CD14-positive monocyte (primary cell): ENCODE measurements at regions not wholly inside any gene's neighbourhood (a gene's known extent, or its start where the extent isn't known, plus 50 kb on each side); places are given as distances from the start of the nearest gene placed in this dataset.

ENCODE experiments used
- DNase-seq, 3 donors: peaks; one replicate each; pipeline ENCODE4 v3.0.0-alpha.2; 2011 to 2022
- H2AFZ ChIP-seq: 2 replicates; pipeline ENCODE4 v1.6.0; 2012; ENCODE audit warnings: mild to moderate bottlenecking, low read depth, low read length, inconsistent platforms; ENCODE audit not compliant: insufficient read depth, poor library complexity, severe bottlenecking
- H3K27ac ChIP-seq, 2 donors: 1 replicate in 1 of 2; 2 replicates in 1 of 2; pipeline ENCODE4 v1.5.1; 2012 to 2013; ENCODE audit warnings: low read length in 2 of 2, control low read depth in 1 of 2, inconsistent platforms in 1 of 2, low read depth in 1 of 2, mild to moderate bottlenecking in 1 of 2
- H3K27me3 ChIP-seq, 2 donors: one replicate each; pipeline versions ENCODE4 v1.6.0 to v1.6.1; 2011 to 2013; ENCODE audit warnings: low read length in 2 of 2; ENCODE audit not compliant: control insufficient read depth in 2 of 2, insufficient read depth in 2 of 2
- H3K36me3 ChIP-seq, 2 donors: replicated peaks in 1 of 2; 1 replicate in 1 of 2; 2 replicates in 1 of 2; pipeline versions ENCODE4 v1.5.1 to v1.6.1; 2012 to 2013; ENCODE audit warnings: low read length in 2 of 2, control low read depth in 1 of 2, inconsistent platforms in 1 of 2, mild to moderate bottlenecking in 1 of 2; ENCODE audit not compliant: insufficient read depth in 2 of 2, control insufficient read depth in 1 of 2
- H3K4me1 ChIP-seq, 2 donors: 1 replicate in 1 of 2; 2 replicates in 1 of 2; pipeline versions ENCODE4 v1.5.1 to v1.6.1; 2012 to 2013; ENCODE audit warnings: low read length in 2 of 2, control low read depth in 1 of 2, inconsistent platforms in 1 of 2, mild to moderate bottlenecking in 1 of 2, moderate library complexity in 1 of 2; ENCODE audit not compliant: insufficient read depth in 2 of 2, control insufficient read depth in 1 of 2
- H3K4me2 ChIP-seq: replicated peaks from 2 replicates; pipeline ENCODE3; 2012; ENCODE audit warnings: low read length, moderate library complexity, mild to moderate bottlenecking; ENCODE audit not compliant: poor library complexity, severe bottlenecking; ENCODE audit errors: extremely low read depth
- H3K4me3 ChIP-seq, 3 experiments: fragments of 200-600 bp in 1 of 3; sonication (generic) in 1 of 3; replicated peaks in 1 of 3; 1 replicate in 2 of 3; 2 replicates in 1 of 3; pipeline ENCODE4 v1.5.1; 2011 to 2013; ENCODE audit warnings: low read length in 3 of 3, mild to moderate bottlenecking in 3 of 3, control low read depth in 2 of 3, low read depth in 2 of 3, inconsistent platforms in 1 of 3, moderate library complexity in 1 of 3
- H3K79me2 ChIP-seq: 2 replicates; pipeline ENCODE4 v1.6.0; 2012; ENCODE audit warnings: mild to moderate bottlenecking, control low read depth, inconsistent platforms, low read length, moderate library complexity; ENCODE audit not compliant: insufficient read depth
- H3K9ac ChIP-seq: 2 replicates; pipeline ENCODE4 v1.6.0; 2017; ENCODE audit warnings: low read length, mild to moderate bottlenecking; ENCODE audit not compliant: insufficient read depth, poor library complexity, severe bottlenecking
- H3K9me3 ChIP-seq, 2 donors: replicated peaks in 1 of 2; 1 replicate in 1 of 2; 2 replicates in 1 of 2; pipeline versions ENCODE4 v1.5.1 to v1.6.1; 2012 to 2013; ENCODE audit warnings: low read length in 2 of 2, control low read depth in 1 of 2; ENCODE audit not compliant: control insufficient read depth in 1 of 2, insufficient read depth in 1 of 2
- H4K20me1 ChIP-seq: 2 replicates; pipeline ENCODE4 v1.6.0; 2012; ENCODE audit warnings: mild to moderate bottlenecking, low read length, control low read depth, moderate library complexity; ENCODE audit not compliant: insufficient read depth
- H3K27ac Mint-ChIP-seq, 7 donors: one replicate each; pipeline ENCODE4 v1.8.0; 2020; ENCODE audit warnings: mild to moderate bottlenecking in 7 of 7, mixed read lengths in 7 of 7, moderate library complexity in 6 of 7, inconsistent platforms in 2 of 7
- H3K27me3 Mint-ChIP-seq, 3 donors: one replicate each; pipeline ENCODE4 v1.8.0; 2021 to 2022; ENCODE audit warnings: low read depth in 3 of 3, mild to moderate bottlenecking in 3 of 3, mixed read lengths in 3 of 3, moderate library complexity in 3 of 3, inconsistent platforms in 1 of 3
- H3K36me3 Mint-ChIP-seq, 2 donors: one replicate each; pipeline ENCODE4 v1.8.0; 2020; ENCODE audit warnings: mixed read lengths in 2 of 2, inconsistent platforms in 1 of 2, mild to moderate bottlenecking in 1 of 2
- H3K4me1 Mint-ChIP-seq: one replicate; pipeline ENCODE4 v1.8.0; 2020; ENCODE audit warnings: mild to moderate bottlenecking, mixed read lengths
- H3K4me3 Mint-ChIP-seq, 2 donors: one replicate each; pipeline ENCODE4 v1.8.0; 2020; ENCODE audit warnings: mild to moderate bottlenecking in 2 of 2, mixed read lengths in 2 of 2, moderate library complexity in 1 of 2
- H3K9me3 Mint-ChIP-seq, 7 donors: one replicate each; pipeline ENCODE4 v1.8.0; 2020 to 2022; ENCODE audit warnings: mixed read lengths in 7 of 7, mild to moderate bottlenecking in 6 of 7, moderate library complexity in 6 of 7, inconsistent platforms in 2 of 7
- CTCF ChIP-seq: fragments of 200-600 bp; IDR thresholded peaks from one replicate; pipeline ENCODE4 v1.8.0; 2022; ENCODE audit warnings: antibody characterized with exemption, mild to moderate bottlenecking
- WGBS: methylation state at CpG from one replicate; pipeline ENCODE4 v1.1.5; 2013; ENCODE audit warnings: missing lambda C conversion rate; ENCODE audit not compliant: insufficient coverage; 5-methylcytosine and 5-hydroxymethylcytosine counted together
- intact Hi-C, 2 donors: fragments of 100-400 bp; cut with micrococcal nuclease; formaldehyde crosslinking; loops; one replicate each; pipeline versions ENCODE4 v1.15.0 to v1.15.1; 2023

GRCh38 chr5:156103155-156103885, 223.6 kb upstream of the SGCD start:
- Mint-ChIP-seq H3K27ac (no peak overlapping the region), H3K27me3 (no peaks in the 10 kb centered on the region), H3K4me3 (no peak overlapping the region), H3K9me3 (peaks cover 0 to 4% (median 1%) of the 10 kb centered on the region in 7 donors), H3K36me3 (no peaks in the 10 kb centered on the region), H3K4me1 (no peaks in the 10 kb centered on the region)
- TF ChIP-seq CTCF, result no peak
- no peak for DNase-seq
- no peak overlapping the region for H2AFZ ChIP-seq
- H4K20me1 ChIP-seq, result no peaks in the 10 kb centered on the region
- no peak overlapping the region for H3K9ac ChIP-seq
- H3K9me3 ChIP-seq, result no peaks in the 10 kb centered on the region
- no peaks in the 10 kb centered on the region for H3K36me3 ChIP-seq
- H3K27me3 ChIP-seq, result no peaks in the 10 kb centered on the region
- intact Hi-C loops, result no loop called here
- no peak overlapping the region for H3K4me3 ChIP-seq
- no peaks in the 10 kb centered on the region for H3K79me2 ChIP-seq
- no peak overlapping the region for H3K27ac ChIP-seq
- WGBS, result no CpG with 5 or more reads among the region's 2 CpGs
- H3K4me1 ChIP-seq, result no peaks in the 10 kb centered on the region
- no peak overlapping the region for H3K4me2 ChIP-seq

DNA sequence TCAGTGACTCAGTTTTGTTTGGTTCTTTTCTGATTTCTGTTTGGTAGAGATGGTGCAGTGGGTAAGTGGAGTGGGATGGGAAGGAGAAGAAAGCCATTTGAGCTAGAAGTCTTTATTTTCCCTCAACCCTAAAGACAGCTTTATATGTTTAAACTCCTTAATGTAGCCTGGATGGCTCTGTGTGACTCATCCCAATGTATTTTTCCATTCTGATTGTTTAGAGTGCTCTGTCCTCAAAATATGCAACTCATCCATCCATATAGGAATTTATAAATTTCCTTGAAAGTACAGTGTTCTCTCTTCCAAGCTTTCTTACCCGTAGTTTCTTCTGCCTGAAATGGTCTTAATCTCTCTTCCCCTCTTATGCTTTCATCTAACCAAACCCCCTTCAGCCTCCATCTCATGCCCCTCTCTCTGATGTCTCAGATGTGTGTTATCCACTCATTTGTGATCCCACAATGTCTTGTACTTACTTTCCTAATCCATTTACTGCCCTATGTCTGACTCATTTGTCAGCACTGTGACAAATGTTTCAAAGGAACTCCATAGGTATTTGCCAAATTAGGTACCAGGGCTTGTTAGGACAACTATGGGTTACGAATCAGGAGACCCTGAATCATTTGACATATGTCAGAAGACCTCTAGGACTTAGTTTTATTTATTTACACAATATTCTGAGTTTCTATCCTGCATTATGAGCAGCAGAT, 217.5 kb upstream of the SGCD start:
- Histone ChIP-seq H3K4me3 (no peak overlapping the region), H3K79me2 (no peaks in the 10 kb centered on the region), H3K4me1 (no peaks in the 10 kb centered on the region), H3K9ac (no peak overlapping the region), H4K20me1 (no peaks in the 10 kb centered on the region), H3K4me2 (no peak overlapping the region), H3K9me3 (no peaks in the 10 kb centered on the region), H3K27ac (no peak overlapping the region), H3K36me3 (no peaks in the 10 kb centered on the region), H2AFZ (no peak overlapping the region), H3K27me3 (no peaks in the 10 kb centered on the region)
- no peaks in the 10 kb centered on the region for H3K36me3 Mint-ChIP-seq
- H3K9me3 Mint-ChIP-seq, result no peaks in the 10 kb centered on the region
- no peak for DNase-seq
- no peaks in the 10 kb centered on the region for H3K4me1 Mint-ChIP-seq
- H3K27me3 Mint-ChIP-seq, result no peaks in the 10 kb centered on the region
- TF ChIP-seq CTCF, result no peak
- no peak overlapping the region for H3K4me3 Mint-ChIP-seq
- H3K27ac Mint-ChIP-seq, result no peak overlapping the region
- no CpG with 5 or more reads among the region's 2 CpGs for WGBS
- intact Hi-C loops, result no loop called here
